MV-4-11 (cell line): ENCODE measurements at regions not wholly inside any gene's neighbourhood (a gene's known extent, or its start where the extent isn't known, plus 50 kb on each side); places are given as distances from the start of the nearest gene placed in this dataset.
"Not testable (repeated sequence)": the region's sequence is repeated elsewhere in the genome, so short reads cannot be mapped to it uniquely, and the experiment has no call there.

ENCODE experiments used
- DNase-seq: peaks from one replicate; lab custom pipeline; 2025; lab: John Stamatoyannopoulos, UW

- no peak for DNase-seq
Observed at GRCh38 chr6:27542485-27542884, 69.6 kb upstream of the ZNF184 start.

- DNase-seq, result no peak
Observed at GRCh38 chr6:27541933-27542297, 69.0 kb upstream of the ZNF184 start.

- DNase-seq, result no peak
Observed at GRCh38 chr6:27541212-27541932, 68.5 kb upstream of the ZNF184 start.

- no peak for DNase-seq
Observed at GRCh38 chr6:27539551-27539950, 66.6 kb upstream of the ZNF184 start.

- no peak for DNase-seq
Observed at GRCh38 chr6:27532820-27533538, 60.1 kb upstream of the ZNF184 start.

GRCh38 chr6:27531772-27532459 lies 59.0 kb upstream of the ZNF184 start:
- no peak for DNase-seq

- DNase-seq, result not testable (repeated sequence)
Observed at GRCh38 chr6:27529796-27530195, 56.9 kb upstream of the ZNF184 start.

- DNase-seq, result no peak
Observed at GRCh38 chr6:27528714-27529113, 55.8 kb upstream of the ZNF184 start.
